HG02852 (cell line): ENCODE measurements at regions not wholly inside any gene's neighbourhood (a gene's known extent, or its start where the extent isn't known, plus 50 kb on each side); places are given as distances from the start of the nearest gene placed in this dataset.
"Not testable (repeated sequence)": the region's sequence is repeated elsewhere in the genome, so short reads cannot be mapped to it uniquely, and the experiment has no call there.

ENCODE experiments used
- ATAC-seq: cut with Tn5 transposase; IDR thresholded peaks from one replicate; pipeline ENCODE4 v1.9.1; 2021; ENCODE audit warnings: mild to moderate bottlenecking, moderate library complexity; ENCODE audit not compliant: unreplicated experiment

DNA sequence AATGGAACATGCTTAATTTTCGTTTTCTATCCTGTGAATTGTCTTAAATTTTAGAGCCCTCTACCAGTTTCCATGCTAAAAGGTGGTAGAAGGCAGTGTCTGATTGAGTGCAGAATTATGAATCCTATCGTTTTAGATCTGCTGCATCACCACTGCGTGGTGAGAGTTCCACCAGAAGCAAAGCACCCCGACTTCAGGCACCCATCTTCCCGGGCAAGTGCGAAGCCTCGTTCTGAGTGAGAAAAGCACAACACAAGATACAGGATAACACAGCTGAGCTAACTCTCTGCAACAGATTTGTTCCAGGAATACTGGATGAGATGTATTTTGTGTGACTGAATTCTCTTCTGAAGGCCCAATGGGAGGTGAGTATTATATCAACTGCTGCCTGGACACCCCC, 471.5 kb downstream of the EIPR1 start:
- ATAC-seq: no peak

- no peak for ATAC-seq
Observed at GRCh38 chr2:2904721-2905350, 472.8 kb downstream of the EIPR1 start.

GRCh38 chr2:2902547-2903281, 474.9 kb downstream of the EIPR1 start:
- no peak for ATAC-seq

DNA sequence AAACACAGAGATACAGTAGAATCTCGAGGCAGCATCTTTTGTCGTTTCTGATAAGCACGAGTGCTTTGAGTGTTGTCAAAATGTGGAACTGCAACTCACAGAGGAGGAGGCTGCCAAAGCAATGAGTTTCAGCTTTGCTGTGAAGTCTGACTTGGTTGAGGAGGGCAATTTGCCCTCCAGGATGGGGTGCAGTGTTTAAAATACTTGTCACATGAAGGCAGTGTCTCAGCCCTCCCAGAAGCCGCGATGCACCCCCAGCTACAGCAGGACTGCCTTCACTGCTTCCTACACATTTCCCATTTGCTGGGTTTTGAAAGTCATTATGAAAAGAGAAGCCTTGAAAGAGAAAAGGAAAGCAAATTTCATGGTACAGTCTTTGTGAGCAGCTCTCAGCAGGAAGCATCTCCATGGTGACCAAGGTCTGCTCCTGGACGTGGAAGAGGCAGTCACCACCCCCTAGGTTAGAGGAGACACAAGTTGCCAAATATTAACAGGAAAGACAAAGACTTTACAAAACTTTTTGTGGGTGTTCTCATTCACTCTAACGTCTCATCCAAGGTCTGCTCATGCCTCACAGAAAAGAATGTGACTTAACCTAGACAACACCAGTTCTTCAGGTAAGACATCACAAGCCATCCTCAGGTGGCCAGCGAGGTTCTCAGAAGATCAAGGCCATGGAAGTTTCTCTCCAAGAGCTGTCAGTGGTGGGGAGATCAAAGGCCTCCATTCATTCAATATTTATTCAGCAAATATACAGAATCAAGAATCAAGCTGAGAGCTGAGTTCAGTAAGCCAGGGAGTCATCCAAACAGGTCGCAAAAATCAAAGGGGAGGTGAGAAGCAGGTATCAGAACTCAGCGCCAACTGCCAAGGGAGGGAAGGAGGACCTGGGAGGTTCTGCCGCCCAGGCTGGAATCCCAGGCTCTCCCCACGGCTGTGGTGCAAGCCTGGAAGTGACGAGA, 476.0 kb downstream of the EIPR1 start:
- ATAC-seq: peak; percentile 84

DNA sequence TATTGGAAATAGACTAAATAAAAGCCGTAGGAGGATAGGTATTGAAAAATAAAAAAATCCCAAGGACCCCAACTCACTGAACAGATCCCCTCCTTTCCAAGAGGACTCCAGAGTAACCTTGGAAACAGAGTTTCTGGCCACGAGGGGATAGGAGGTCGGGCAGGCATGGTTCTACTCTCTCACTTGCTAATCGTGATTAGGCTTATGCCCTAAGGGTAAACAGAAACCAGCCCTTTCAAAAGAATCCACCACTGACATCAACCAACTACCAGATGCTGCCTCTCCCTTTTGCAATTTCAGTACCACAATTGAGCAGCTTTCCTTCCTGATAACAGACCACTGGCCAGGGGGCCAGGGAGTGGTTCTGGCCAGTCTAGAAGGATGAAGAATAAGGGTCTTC, 477.8 kb downstream of the EIPR1 start:
- ATAC-seq: no peak

- ATAC-seq: no peak
Observed at GRCh38 chr2:2898744-2899143, 478.9 kb downstream of the EIPR1 start.

GRCh38 chr2:2896643-2897042, 481.0 kb downstream of the EIPR1 start:
- no peak for ATAC-seq

GRCh38 chr2:2896011-2896410, 481.6 kb downstream of the EIPR1 start:
- ATAC-seq: no peak

- not testable (repeated sequence) for ATAC-seq
Observed at GRCh38 chr2:2894011-2894410, 483.6 kb downstream of the EIPR1 start.

DNA sequence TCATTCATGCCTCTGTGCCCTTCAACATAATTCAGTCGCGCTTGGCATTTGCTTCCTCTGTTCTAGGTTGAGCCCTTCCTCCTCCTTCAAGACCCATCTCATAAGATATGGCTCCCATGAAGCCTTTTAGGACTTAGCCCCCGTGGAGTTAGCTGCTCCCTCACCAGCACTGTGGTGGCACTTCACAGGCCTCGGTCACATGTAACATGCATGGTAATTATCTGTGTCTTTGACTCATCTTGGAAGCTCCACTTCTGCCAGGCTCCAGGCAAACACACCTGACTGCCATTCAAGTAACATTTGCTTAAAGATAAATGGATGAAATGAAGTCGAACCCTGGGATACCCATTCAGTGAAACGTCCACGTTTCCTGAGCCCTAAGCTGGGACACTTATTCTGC, 484.7 kb downstream of the EIPR1 start:
- ATAC-seq: no peak

DNA sequence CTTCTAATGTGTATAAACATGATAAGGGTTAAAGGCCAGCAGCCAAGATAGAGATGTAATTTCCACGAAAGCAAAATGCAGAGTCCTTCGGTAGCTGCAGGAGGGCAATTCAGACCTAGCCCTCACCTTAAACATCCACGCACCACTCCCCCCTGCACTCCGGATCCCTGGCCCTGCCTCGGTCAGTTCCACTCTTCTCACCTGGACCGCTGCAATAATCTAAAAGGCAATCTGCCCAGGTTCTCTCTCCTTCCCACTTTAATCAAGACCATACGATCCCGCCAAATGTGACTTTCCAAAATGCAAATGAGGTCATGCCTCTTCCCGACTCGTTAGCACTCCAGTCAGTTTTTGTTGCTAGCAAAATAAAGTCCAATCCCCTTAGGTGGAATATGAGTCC, 485.2 kb downstream of the EIPR1 start:
- no peak for ATAC-seq

GRCh38 chr2:2890901-2891300, 486.7 kb downstream of the EIPR1 start:
- no peak for ATAC-seq

DNA sequence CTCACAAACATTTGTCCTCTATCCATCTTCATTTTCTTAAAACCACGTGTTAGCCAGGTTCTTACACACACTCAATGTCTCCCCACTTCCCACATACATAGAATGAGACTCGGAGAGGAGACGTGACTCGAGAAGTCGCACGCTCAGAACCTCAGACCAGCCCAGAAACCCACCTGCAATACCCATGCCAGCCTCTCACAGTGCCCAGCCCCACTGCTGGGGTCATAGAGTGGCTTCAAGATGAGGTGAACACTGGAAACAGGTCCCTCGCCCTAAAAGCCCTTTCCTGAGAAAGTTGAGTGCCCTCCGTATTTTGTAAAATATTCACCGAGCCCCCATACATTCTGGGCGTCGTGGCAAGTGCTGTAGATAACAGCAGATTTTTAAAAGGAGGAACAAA, 487.4 kb downstream of the EIPR1 start:
- ATAC-seq: no peak

- no peak for ATAC-seq
Observed at GRCh38 chr2:2889646-2890045, 488.0 kb downstream of the EIPR1 start.

DNA sequence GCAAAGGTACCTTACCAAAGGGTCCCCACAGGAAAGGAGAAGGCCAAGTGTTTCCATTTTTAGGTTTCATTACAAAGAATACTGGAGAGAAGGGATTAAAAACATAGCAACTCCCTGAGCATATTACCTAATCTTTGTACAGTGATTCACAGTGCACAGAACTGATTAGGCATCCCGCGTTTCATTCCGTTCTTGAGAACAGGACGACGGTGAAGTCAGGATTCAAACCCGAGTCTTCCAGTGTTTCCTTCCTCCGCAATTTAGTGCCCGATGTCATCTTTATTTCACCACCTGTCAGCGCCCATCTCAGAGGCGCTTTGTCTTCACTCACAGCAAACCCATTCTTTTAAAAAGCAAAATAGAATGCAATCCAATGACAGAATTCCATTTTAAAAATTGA, 488.5 kb downstream of the EIPR1 start:
- ATAC-seq: no peak

- ATAC-seq: no peak
Observed at GRCh38 chr2:2887772-2888387, 489.7 kb downstream of the EIPR1 start.

- ATAC-seq: no peak
Observed at GRCh38 chr2:2886922-2887321, 490.7 kb downstream of the EIPR1 start.

- ATAC-seq: no peak
Observed at GRCh38 chr2:2881499-2881898, 496.1 kb downstream of the EIPR1 start.

GRCh38 chr2:2880938-2881337, 496.7 kb downstream of the EIPR1 start:
- ATAC-seq: no peak

DNA sequence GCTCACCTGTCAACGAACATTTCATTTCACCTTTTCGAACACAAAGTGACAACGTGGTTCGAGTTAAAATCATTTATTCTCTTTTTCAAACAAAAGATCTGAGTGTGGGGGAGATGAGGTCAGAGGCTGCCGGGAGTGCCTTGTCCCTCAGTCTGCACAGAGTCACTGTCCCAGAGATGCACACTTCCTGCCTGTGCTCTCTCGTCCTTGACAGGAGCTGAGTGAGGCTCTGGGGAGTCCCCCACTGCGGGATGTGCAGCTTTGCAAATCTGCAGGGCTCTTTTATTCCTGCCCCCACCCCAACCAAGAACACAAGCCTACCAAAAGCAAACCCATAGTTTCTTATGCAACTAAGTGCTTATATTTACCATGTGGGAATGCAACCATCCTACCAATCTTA, 497.8 kb downstream of the EIPR1 start:
- ATAC-seq: peak; percentile 99

GRCh38 chr2:2879071-2879470, 498.5 kb downstream of the EIPR1 start:
- no peak for ATAC-seq
